HG02610 (cell line): ENCODE measurements at regions not wholly inside any gene's neighbourhood (a gene's known extent, or its start where the extent isn't known, plus 50 kb on each side); places are given as distances from the start of the nearest gene placed in this dataset.

Experiments used
- ATAC-seq: cut with Tn5 transposase; IDR thresholded peaks from one replicate; pipeline ENCODE4 v1.9.1; 2021; ENCODE audit warnings: mild to moderate bottlenecking, moderate library complexity; ENCODE audit not compliant: unreplicated experiment

GRCh38 chr17:14910916-14911315 lies 354.2 kb downstream of the PMP22 start:
- ATAC-seq = no peak

GRCh38 chr17:14904386-14904785 lies 360.7 kb downstream of the PMP22 start:
- no peak for ATAC-seq

GRCh38 chr17:14903854-14904253 lies 361.3 kb downstream of the PMP22 start:
- ATAC-seq = no peak

- ATAC-seq = no peak
These were observed 362.3 kb downstream of the PMP22 start for GRCh38 chr17:14902803-14903202.

GRCh38 chr17:14902297-14902696 lies 362.8 kb downstream of the PMP22 start:
- ATAC-seq = no peak

- no peak for ATAC-seq
These were observed 363.8 kb downstream of the PMP22 start for GRCh38 chr17:14901376-14901775.

- no peak for ATAC-seq
These were observed 378.9 kb downstream of the PMP22 start for GRCh38 chr17:14886200-14886739.

GRCh38 chr17:14882131-14882530 lies 383.0 kb downstream of the PMP22 start:
- ATAC-seq = no peak

GRCh38 chr17:14875557-14876412 lies 389.3 kb downstream of the PMP22 start:
- no peak for ATAC-seq

- no peak for ATAC-seq
These were observed 391.1 kb downstream of the PMP22 start for GRCh38 chr17:14873996-14874395.

- no peak for ATAC-seq
These were observed 391.6 kb downstream of the PMP22 start for GRCh38 chr17:14873540-14873939.

- no peak for ATAC-seq
These were observed 393.2 kb downstream of the PMP22 start for GRCh38 chr17:14871921-14872320.

GRCh38 chr17:14866266-14866665 lies 398.9 kb downstream of the PMP22 start:
- no peak for ATAC-seq

- ATAC-seq = no peak
These were observed 401.0 kb downstream of the PMP22 start for GRCh38 chr17:14864127-14864526.

GRCh38 chr17:14859542-14859941 lies 405.6 kb downstream of the PMP22 start:
- no peak for ATAC-seq

- ATAC-seq = no peak
These were observed 408.9 kb downstream of the PMP22 start for GRCh38 chr17:14856176-14856575.

- ATAC-seq = no peak
These were observed 410.4 kb downstream of the PMP22 start for GRCh38 chr17:14854691-14855090.

GRCh38 chr17:14845591-14846281 lies 419.4 kb downstream of the PMP22 start:
- no peak for ATAC-seq

GRCh38 chr17:14843086-14843795 lies 421.9 kb downstream of the PMP22 start:
- no peak for ATAC-seq

GRCh38 chr17:14840616-14841231 lies 424.4 kb downstream of the PMP22 start:
- ATAC-seq = no peak

- ATAC-seq = no peak
These were observed 426.6 kb downstream of the PMP22 start for GRCh38 chr17:14838567-14838966.
